ENCODE measurements at regions not wholly inside any gene's neighbourhood (a gene's known extent, or its start where the extent isn't known, plus 50 kb on each side); places are given as distances from the start of the nearest gene placed in this dataset.

DNA sequence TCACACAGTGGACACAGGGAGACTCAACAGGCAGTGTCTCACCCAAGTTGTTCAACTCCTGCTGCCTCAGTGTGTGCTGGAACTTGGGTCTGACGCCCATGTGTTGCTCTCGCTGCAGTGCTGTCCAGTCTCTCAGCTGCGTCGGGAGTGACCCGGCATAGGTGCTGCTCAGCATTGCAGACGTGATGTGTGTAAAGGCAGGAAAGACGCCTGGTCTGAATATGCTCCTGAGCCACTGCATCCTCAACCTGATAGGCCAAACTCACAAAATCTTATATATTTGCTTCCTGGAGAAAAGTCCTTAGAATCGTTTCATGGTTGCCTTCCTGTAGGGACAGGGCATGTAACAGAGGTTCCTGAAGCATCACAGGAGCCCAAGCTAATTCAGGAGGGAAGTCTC lies 152.9 kb downstream of the INSIG2 start:
- DNase-seq, result no peak
- Histone ChIP-seq H3K4me1 (no peaks in the 10 kb centered on the region), H3K9me3 (no peaks in the 10 kb centered on the region), H3K36me3 (no peaks in the 10 kb centered on the region), H3K4me3 (ENCODE audit: low read depth, low read length) (no peak overlapping the region), H3K27me3 (no peaks in the 10 kb centered on the region)
- TF ChIP-seq, protein P1, sequence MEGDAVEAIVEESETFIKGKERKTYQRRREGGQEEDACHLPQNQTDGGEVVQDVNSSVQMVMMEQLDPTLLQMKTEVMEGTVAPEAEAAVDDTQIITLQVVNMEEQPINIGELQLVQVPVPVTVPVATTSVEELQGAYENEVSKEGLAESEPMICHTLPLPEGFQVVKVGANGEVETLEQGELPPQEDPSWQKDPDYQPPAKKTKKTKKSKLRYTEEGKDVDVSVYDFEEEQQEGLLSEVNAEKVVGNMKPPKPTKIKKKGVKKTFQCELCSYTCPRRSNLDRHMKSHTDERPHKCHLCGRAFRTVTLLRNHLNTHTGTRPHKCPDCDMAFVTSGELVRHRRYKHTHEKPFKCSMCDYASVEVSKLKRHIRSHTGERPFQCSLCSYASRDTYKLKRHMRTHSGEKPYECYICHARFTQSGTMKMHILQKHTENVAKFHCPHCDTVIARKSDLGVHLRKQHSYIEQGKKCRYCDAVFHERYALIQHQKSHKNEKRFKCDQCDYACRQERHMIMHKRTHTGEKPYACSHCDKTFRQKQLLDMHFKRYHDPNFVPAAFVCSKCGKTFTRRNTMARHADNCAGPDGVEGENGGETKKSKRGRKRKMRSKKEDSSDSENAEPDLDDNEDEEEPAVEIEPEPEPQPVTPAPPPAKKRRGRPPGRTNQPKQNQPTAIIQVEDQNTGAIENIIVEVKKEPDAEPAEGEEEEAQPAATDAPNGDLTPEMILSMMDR (IDR thresholded peaks at IDR 0.05; ENCODE audit: low read depth, low read length), result no peak

DNA sequence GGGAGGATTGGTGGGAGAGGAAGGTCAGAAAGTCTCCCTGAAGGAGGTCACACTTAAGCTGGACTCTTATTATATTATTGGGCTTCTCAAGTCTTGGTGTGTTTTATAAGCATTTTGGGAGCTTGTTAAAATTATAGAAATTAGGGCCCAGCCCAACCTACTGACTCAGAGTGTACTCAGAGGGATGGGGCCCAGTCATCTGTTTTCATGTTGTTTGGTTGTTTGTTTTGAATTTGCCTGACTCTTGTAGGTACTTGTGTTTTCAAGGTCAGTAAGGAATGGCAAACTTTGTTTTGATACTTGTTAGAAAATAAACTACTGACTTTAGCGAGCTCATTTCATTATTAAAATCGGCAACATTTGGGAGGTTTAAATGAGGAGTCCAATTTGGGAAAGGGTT lies 152.0 kb downstream of the INSIG2 start:
- no peaks in the 10 kb centered on the region for H3K9me3 ChIP-seq
- no peaks in the 10 kb centered on the region for H3K36me3 ChIP-seq
- no peak overlapping the region for H3K4me3 ChIP-seq (ENCODE audit: low read depth, low read length)
- no peak for DNase-seq
- no peaks in the 10 kb centered on the region for H3K27me3 ChIP-seq
- H3K4me1 ChIP-seq, result no peaks in the 10 kb centered on the region
- TF ChIP-seq, protein P1 (IDR thresholded peaks at IDR 0.05; ENCODE audit: low read depth, low read length), result no peak

DNA sequence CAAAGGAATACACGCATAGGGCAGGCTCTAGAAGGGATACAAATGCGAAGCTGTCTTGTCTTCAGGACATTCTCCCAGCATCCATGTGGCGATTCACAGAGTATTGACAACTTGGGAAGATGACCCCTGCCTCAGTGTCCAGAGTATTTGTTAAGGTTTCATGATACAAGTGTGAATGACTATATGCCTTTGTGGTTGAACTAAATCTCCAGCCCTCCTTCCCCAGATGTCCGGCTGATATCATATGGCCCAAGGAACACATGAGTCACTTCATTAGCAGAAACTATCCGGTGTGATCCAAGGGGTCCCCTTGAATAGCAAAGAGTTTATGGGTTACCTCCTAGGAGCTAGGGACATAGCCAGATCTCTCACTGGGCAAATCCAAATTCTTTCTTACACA lies 151.0 kb downstream of the INSIG2 start:
- Histone ChIP-seq H3K9me3 (no peaks in the 10 kb centered on the region), H3K27me3 (no peaks in the 10 kb centered on the region), H3K36me3 (no peaks in the 10 kb centered on the region), H3K4me1 (no peaks in the 10 kb centered on the region), H3K4me3 (ENCODE audit: low read depth, low read length) (no peak overlapping the region)
- TF ChIP-seq, protein P1 (IDR thresholded peaks at IDR 0.05; ENCODE audit: low read depth, low read length), result no peak
- no peak for DNase-seq

DNA sequence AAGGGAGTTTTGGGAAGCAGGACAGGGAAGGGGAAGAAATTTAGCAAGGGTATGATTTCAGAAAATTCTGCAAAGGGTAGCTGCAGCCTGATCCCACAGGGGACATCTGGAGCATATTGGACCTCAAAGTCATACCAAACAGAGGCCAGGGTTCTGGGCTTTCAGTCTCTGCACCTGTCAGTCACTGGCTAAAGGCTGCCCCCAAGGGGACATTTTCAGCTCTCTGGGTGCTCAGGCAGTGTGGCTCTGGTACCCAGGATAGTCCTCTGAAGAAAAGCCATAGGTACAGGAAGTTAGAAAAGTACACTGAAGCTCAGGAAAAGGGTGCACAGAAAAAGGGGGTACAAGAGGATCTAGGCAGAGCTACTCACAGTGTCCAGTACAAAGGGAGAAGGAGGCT lies 149.2 kb downstream of the INSIG2 start:
- Histone ChIP-seq H3K27me3 (no peaks in the 10 kb centered on the region), H3K36me3 (no peaks in the 10 kb centered on the region), H3K4me3 (ENCODE audit: low read depth, low read length) (no peak overlapping the region), H3K9me3 (no peaks in the 10 kb centered on the region), H3K4me1 (no peaks in the 10 kb centered on the region)
- DNase-seq, result no peak
- TF ChIP-seq, protein P1 (IDR thresholded peaks at IDR 0.05; ENCODE audit: low read depth, low read length), result no peak

DNA sequence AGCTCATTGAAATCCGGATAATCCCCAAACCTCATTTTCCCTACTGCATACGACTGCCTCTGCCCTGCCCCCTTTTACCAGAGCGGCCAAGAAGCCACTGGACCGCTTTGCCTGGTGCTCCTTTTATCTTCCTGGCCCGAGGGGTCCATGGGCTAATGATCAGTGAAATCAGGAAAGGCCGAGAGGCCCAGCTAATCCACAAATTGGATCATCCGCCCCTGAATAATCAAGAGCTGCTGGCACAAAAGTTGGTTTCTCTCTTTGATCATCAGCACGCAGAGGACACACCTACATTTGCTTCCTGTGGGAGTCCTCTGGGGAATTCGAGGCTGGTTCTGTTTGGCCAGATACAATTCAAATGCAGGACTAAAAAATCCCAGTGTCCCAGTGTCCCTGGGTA lies 144.5 kb downstream of the INSIG2 start:
- no peak for DNase-seq
- no peaks in the 10 kb centered on the region for H3K27me3 ChIP-seq
- H3K36me3 ChIP-seq, result no peaks in the 10 kb centered on the region
- no peak overlapping the region for H3K4me3 ChIP-seq (ENCODE audit: low read depth, low read length)
- TF ChIP-seq, protein P1 (IDR thresholded peaks at IDR 0.05; ENCODE audit: low read depth, low read length), result no peak
- H3K4me1 ChIP-seq, result no peaks in the 10 kb centered on the region
- no peaks in the 10 kb centered on the region for H3K9me3 ChIP-seq

DNA sequence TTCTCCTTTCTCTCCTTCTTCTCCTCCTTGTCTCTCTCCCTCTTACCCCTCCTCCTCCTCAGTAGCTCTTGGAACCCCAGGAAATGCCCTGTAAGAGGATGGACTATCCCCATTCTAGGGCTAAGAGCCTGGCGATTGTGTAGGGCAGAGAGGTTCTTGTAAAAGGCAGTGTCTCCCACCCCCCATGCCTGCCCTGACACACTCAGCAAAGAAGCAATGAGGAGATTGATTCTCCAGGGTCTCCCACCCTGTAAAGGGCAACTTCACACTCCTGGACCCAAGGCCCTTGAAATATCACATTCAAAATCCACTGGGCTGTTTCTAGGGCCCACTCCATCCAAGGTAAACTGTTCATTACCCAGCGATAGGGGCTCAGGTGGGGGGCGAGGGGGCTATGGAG lies 144.1 kb downstream of the INSIG2 start:
- DNase-seq, result no peak
- TF ChIP-seq, protein P1 (IDR thresholded peaks at IDR 0.05; ENCODE audit: low read depth, low read length), result no peak
- no peaks in the 10 kb centered on the region for H3K9me3 ChIP-seq
- no peak overlapping the region for H3K4me3 ChIP-seq (ENCODE audit: low read depth, low read length)
- H3K36me3 ChIP-seq, result no peaks in the 10 kb centered on the region
- H3K4me1 ChIP-seq, result no peaks in the 10 kb centered on the region
- H3K27me3 ChIP-seq, result no peaks in the 10 kb centered on the region

Measured in BE2C (cell line).